GM20431 (cell line): ENCODE measurements at regions not wholly inside any gene's neighbourhood (a gene's known extent, or its start where the extent isn't known, plus 50 kb on each side); places are given as distances from the start of the nearest gene placed in this dataset.

ENCODE experiments used
- in situ Hi-C: fragments of 300-500 bp; cut with MseI, MboI; formaldehyde crosslinking; loops from one replicate; pipeline ENCODE4 v1.15.0; 2020; ENCODE audit warnings: low sequenced_read_pairs; ENCODE audit not compliant: unreplicated experiment

DNA sequence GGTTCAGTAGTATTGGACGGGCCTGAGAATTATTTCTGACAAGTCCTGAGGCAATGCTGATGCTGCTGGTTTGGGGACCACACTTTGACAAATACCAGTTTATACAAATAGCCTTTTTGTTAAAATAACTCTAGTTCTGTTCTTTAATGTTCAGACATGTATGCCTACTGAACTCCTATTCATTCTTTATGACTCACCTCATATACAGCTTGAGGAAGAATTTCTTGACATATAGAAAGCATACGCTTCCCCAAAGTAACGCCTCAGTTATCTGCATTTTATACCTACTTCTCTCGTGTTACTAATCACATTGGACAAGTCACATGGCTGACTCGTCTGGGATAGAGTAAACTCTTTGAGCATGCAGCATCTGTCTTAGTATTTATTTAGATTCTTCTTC lies 145.4 kb upstream of the GOLIM4 start:
- in situ Hi-C loops: loop anchor here (25.0 kb wide), 1 partner anchor 221 kb away; no protein-coding TSS in a partner anchor

DNA sequence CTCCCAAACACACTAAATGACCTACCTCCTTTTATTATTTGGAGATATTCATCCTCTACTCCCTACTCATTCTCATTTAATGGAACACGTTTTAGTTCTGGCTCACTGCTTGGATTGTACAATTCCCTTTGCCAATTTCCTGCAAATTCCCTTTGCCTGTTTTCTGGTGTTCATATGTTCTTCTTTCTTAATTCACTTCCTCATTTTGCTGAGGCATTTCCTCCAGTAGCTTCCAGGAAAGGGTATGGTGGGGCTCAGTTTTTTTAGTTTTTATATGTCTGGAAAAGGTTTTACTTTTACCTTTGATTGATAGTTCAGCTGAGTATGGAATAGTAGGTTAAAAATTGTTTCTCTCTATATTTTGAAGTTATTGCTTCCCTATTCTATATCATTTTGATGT lies 143.6 kb upstream of the GOLIM4 start:
- in situ Hi-C loops: loop anchor here (25.0 kb wide), 1 partner anchor 223 kb away; no protein-coding TSS in a partner anchor

DNA sequence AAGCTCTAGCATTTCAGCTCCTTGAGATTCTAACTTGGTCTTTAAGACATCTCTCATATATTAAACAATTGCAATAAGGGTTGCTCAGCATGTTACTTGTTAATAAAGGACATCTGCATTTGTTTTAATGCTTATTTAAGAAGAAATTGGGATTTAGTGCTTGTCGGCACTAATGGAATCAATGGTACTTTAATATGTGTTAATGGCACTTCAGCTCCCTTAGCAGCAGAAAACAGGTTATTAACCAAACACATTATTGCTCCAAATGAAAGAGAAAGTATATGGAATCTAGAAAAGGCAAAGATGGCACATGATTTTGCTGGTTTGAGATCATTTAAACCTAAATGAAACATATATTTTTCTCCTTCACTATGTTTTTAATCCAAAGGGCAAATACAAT lies 137.3 kb upstream of the GOLIM4 start:
- in situ Hi-C loops: loop anchor here (25.0 kb wide), 1 partner anchor 229 kb away; no protein-coding TSS in a partner anchor

DNA sequence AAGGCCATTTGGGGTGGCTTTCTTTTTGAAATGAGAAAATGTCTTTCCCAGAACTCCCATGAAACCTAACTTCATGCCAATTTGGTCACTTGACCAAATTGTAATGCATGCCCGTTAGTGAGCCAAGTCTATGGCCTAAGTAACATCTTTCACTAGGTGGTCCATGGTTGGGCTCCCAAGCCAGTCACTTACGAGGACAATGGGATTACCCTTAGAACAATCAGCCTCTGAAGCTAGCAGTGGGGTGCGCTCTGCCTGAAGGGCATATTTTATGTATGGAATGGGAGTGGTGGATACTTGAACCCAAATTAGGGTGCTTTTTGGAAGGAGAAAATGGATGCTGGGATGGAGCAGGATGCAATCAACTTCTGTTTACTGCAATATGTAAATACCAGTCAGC lies 127.4 kb upstream of the GOLIM4 start:
- in situ Hi-C loops: loop anchor here (25.0 kb wide), 1 partner anchor 389 kb away; no protein-coding TSS in a partner anchor

DNA sequence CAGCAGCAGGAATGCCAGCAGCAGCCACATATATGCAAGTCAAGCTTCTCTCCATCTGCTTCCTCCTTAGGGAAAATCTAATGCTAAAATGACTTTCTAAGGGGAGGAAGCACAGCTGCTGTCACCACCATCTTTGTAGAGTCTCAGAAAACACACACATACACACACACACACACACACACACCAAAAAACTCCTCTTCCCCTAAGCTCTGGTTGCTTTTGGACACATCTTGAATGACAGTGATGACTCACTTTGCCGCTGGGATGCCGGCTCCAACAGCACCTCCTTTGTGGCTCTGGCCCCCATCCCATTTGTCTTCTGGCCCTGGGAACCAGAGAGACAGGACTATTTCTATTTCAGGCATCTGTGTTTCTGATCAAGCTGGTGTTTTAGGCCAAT lies 124.8 kb upstream of the GOLIM4 start:
- in situ Hi-C loops: loop anchor here (25.0 kb wide), 1 partner anchor 392 kb away; no protein-coding TSS in a partner anchor

DNA sequence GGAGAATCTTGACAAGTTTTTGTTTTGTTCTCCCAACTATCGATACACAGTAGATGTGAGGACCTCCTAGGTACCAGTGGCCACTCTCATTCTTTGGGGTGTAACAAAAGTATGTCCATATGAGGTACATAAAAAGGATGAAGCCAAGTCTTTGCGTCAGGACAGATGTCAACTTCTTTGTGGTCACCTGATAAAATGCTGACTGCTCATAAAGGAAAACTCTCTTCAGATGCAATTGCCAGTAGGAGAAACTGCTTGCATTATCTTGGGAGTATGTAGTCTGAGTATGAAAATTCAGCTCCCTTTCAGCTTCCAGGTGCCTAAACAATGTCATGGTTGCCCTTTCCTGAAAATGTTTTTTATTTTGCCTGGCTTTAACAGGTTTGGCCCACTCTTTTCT lies 123.8 kb upstream of the GOLIM4 start:
- in situ Hi-C loops: loop anchor here (10.0 to 25.0 kb wide), 2 partner anchors 393 to 625 kb away; no protein-coding TSS in a partner anchor

DNA sequence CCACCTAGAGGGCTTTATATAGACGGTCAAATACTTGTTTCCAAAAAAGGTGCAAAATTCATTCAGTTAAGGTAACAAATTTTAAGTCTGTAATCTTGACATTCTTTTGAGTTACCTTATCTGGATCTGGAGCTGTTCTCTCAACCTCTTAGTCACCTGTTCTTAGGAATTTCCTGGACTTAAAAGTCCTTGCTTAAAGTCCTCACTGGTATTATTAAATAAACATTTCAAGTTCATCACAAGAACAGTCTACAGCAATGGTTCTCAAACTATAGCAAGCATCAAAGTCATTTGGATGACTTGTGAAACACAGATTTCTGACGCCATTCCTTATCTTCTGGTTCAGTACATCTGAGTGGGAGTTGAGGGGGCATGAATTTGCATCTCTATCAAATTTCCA lies 122.9 kb upstream of the GOLIM4 start:
- in situ Hi-C loops: loop anchor here (10.0 to 25.0 kb wide), 2 partner anchors 394 to 626 kb away; no protein-coding TSS in a partner anchor

DNA sequence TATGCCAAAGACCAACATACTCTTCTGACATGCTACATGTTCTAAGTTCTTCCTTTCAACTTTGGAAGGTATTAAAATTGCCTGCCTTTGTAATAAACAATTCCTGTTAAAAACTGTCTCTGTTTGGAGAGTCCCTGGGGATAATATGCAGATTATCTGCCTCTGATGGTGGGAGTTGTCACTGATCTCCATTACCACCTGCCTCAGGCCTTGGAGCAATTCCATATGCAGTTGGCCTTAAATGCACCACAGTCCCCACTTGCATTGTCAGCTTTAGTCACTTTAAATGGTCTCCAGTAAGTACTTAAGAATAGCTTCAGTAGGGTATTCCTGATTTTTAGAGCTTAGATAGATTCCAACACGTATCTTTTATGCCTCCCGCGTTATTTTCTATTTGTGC lies 121.1 kb upstream of the GOLIM4 start:
- in situ Hi-C loops: loop anchor here (10.0 to 25.0 kb wide), 2 partner anchors 395 to 628 kb away; no protein-coding TSS in a partner anchor

DNA sequence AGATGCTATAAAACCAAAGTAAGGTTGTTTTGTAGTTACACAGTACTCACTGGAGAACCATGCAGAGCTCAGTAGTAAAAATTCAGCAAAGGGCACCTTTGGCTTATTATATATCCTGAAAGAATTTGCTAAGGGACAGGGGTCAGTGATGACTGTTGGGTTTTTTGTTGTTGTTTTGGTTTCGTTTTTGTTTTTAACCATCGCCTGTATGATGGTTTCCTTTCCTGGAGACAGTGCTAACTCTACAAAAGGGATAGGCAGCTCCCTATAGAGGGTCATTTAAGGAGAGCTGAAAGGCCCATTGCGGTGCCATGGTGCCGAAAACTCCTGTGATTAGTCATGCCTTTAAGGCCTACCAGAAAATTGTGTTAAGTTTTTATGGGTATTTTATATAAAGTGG lies 118.2 kb upstream of the GOLIM4 start:
- in situ Hi-C loops: loop anchor here (10.0 to 25.0 kb wide), 2 partner anchors 398 to 631 kb away; no protein-coding TSS in a partner anchor

DNA sequence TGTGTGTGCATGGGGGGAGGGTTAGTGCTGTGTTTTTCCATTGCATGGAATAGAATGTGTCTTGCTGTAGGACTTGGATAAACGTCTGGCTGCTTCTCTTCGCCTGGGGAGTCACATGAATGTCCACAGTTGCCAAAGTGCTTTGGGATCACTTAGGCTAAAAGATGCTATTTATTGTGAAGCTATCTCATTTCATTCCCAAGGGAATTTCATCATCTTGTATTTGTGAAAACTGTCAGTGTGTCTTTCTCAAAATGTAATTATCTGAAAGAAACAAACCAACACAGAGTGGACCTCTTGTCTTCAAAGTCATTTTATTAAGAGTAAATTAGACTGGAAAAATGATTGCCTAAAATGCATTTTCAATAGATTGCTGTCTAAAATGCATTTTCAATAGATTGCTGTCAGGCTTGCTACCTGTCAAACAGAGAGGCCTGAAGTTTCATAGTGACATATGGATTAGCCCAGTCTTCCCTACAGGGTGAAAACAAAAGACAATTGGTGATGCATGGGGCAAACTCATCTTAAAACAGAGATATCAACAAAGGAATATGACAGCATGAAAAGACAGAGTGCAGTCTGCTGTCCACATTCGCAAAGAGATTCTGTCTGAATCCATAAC lies 117.1 kb upstream of the GOLIM4 start:
- in situ Hi-C loops: loop anchor here (10.0 to 25.0 kb wide), 2 partner anchors 400 to 632 kb away; no protein-coding TSS in a partner anchor

DNA sequence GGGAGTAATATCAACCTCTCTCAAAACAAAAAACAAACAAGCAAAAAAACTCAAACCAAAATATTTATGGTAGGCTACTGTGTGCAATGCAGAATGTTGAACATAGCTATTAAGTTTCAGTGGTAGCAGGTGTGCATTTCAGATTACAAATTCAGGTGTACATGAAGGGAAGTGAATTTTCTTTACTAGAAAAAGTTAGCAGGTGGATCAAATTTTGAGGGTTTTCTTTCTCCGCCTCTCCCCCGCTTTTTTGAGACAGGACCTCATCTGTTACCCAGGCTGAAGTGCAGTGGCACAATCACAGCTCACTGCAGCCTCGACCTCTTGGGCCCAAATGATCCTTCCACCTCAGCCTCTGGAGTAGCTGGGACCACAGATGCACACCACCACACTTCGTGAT lies 109.7 kb upstream of the GOLIM4 start:
- in situ Hi-C loops: loop anchor here (25.0 kb wide), 1 partner anchor 407 kb away; no protein-coding TSS in a partner anchor

DNA sequence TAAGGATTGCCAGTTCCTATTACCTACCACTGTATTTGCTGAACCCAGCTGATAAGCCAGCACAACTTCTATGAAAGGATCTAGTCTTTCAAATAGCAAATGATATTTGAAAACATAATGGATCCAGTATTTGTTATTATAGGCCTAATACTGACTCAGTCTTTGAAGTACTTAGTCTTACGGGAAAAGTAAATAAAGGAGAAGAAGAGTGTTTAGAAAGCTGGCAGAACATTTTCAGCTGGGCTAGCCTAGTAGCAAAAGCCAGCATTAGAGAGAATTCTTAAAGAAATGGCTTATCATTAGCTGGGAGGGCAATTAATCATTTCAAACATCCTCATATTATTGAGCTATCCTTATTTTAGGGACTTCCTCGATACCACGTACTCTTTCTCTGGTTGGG lies 101.4 kb upstream of the GOLIM4 start:
- in situ Hi-C loops: no loop called here

DNA sequence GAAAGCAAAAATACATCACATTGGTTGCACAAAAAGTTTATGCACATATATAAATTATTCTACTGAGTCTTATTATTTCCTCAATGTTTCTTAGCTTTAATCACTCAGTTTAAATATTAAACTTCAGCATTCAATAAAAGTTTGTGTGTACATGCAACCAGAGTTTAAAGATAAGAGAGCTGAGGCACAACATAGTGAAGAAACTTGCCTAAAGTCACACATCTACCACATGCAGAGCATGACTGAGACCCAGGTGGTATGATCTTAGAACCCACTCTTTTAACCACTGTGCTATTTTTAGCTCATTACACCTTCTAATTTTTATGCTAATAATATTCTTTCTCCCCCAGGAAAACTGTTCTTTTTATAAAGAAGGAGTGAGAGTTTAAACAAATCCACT lies 96.1 kb upstream of the GOLIM4 start:
- in situ Hi-C loops: no loop called here

DNA sequence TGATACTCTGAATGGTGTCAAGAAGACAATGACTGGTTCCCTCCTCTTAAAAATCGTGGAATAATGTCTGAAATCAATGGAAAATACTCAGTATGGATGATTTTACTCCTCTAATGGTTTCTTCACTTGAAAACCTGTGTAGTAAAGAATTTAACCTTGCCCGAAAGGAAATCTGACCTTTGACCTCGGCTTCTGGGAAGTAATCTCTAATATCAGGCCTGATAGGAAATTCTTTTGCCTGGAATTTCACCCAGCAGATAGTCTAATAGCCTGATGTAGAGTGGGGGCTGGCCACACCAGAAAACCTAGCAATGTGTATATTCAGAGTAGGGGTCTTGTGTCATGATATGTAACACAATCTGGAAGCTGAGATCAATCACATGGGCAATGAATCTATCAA lies 91.5 kb upstream of the GOLIM4 start:
- in situ Hi-C loops: no loop called here

DNA sequence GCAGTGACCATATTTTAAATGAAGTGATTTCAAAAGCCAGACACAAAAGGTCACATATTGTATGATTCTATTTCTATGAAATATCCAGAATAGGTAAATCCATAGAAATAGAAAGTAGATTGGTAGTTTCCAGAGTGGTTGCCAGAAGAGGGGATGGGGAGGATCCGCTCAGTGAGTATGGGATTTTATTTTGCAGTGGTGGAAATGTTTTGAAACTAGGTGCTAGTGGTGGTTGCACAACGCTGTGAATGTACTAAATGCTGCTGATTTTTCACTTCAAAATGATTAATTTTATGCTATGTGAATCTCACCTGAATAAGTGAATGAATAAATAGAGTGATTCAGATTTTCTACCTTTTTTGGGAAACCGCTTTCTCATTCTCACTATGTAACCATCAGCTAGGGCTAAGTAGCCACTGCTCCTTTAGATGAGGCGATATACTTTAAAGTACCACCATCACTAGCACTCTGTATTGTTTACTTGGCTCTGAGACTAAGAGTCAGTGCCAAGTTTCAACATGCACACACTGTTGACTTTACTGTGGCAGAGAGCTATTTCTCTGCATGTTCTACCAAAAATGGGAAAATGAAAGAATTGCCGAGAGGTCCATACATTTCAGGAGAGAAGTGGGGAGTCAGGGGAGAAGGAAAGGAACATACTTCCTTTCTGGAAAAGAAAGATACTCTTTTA lies 90.7 kb upstream of the GOLIM4 start:
- in situ Hi-C loops: no loop called here

DNA sequence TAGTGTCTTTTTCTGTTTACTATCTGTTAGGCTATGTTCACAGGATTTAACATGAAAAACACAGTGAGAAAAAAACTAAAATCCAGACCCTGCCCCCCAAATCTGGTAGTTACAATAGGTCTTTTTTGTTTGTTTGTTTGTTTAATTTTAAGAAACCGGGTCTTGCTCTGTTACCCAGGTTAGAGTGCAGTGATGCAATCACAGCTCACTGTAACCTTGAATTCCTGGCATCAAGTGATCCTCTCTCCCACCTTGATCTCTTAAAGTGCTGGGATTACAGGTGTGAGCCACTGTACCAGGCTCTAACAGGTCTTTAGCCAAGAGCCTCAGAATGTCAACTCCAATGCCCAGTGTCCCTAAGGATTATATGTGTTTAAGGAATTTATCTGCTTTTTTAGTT lies 88.0 kb upstream of the GOLIM4 start:
- in situ Hi-C loops: no loop called here

DNA sequence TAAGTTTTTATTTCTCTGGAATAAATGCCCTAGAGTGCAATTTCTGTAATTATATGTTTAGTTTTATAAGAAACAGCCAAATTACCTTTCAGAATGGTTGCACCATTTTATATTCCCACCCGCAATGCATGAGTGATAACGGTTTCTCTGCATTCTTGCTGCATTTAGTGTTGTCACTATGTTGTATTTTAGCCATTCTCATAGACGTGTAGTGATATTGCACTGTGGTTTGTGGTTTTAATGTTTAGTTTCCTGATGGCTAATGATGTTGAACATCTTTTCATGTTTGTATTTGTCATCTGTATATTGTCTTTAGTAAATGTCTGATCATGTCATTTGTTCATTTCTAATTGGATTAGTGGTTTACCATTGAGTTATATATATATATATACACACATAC lies 73.0 kb upstream of the GOLIM4 start:
- in situ Hi-C loops: loop anchor here (5.0 kb wide), 1 partner anchor 121 kb away; no protein-coding TSS in a partner anchor

DNA sequence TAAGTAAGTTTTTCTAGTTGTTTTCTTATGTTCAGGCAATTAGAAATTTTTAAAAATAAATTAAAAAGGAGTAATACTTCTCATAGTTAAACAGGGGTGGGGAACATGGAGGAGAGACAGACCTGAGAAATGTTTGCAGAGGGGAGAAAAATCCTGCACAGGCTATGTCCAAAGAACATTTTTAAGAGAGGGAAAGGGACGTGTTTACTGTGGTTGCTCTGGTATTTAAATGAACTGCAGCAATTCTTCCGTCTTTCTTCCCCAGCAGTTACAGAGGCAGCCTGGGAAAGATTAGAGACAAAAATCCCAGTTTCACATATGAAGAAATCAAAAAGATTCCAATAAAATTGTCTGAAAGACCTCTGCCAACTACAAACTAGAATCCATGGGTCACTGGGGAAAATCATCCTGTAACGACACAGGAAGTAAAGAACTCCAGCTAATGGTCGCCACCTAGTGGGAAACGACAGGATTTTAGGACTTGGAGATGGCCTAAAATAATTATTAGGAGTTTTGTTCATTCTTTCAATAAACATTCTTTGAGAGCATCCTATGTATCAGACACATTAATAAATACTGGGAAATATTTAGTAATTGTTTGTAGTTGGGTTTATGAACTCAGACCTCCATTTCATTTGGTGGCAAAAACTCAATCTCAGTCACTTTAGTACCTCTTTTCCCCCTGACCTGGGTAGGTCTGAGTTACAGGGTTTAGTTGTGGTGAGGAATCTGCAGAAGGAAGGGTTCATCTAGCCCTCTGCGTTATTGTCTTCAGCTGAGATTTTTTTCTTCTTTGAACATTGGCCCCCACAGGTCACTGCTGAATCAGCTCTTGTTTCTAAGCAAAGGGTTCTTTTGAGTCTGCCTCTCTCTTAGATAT lies 69.9 kb upstream of the GOLIM4 start:
- in situ Hi-C loops: loop anchor here (5.0 kb wide), 1 partner anchor 118 kb away; no protein-coding TSS in a partner anchor

DNA sequence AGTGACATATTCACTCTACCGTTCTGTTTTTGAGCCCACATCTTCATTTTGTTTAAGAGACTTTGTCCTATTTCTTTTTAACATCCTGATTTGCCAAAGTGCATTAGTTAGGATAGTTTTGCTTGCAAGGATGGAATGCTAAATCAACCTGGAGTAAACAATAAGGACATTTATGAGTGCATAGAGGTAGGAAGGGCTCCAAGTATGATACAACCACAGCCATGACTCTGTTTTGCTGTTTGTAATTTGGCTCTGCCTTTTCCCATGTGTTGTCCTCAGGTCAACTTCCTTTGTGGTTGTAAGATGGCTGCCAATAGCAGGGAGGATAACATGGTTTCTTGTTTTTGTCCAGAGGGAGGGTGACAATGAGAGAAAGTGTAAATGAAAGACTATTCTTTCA lies 66.4 kb upstream of the GOLIM4 start:
- in situ Hi-C loops: no loop called here

DNA sequence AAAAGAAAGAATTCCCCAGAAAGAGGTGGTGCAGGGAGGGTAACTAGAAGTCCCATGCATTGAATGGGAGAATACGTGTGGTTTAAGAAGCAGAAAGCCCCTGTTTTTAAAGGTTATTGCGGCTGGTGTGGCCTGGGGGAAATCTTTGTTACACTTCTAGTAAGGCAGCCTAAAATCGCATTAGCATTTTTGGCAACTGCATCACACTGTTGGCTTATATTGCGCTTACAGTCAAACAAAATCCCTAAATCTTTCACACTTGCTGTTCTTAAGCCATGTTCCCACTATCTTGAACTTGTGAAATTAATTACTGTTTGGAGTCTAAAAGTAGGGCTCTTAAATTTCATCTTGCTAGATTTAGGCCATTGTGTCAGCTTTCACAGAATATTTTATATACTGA lies 66.0 kb upstream of the GOLIM4 start:
- in situ Hi-C loops: no loop called here
